GM12891 (cell line): ENCODE measurements at regions not wholly inside any gene's neighbourhood (a gene's known extent, or its start where the extent isn't known, plus 50 kb on each side); places are given as distances from the start of the nearest gene placed in this dataset.

Experiments
- DNase-seq: peaks from one replicate; pipeline ENCODE4 v3.0.0; 2011; ENCODE audit warnings: low spot score; ENCODE audit not compliant: insufficient read length
- FAIRE-seq: peaks from 2 replicates; lab custom pipeline; 2011; peaks lifted over from hg19 to GRCh38; lab: Jason Lieb, UNC
- PAX5 ChIP-seq: IDR thresholded peaks from 2 replicates; pipeline ENCODE4 v1.6.1; 2011; ENCODE audit warnings: low read length, moderate library complexity, mild to moderate bottlenecking; ENCODE audit not compliant: insufficient read depth, severe bottlenecking
- POLR2A ChIP-seq: IDR thresholded peaks from 2 replicates; pipeline ENCODE4 v1.6.1; 2011; ENCODE audit warnings: low read depth, low read length, control low read depth
- POLR2AphosphoS5 ChIP-seq: IDR thresholded peaks from 2 replicates; pipeline ENCODE4 v1.6.1; 2011; ENCODE audit warnings: low read depth, low read length, control low read depth
- POU2F2 ChIP-seq: IDR thresholded peaks from 2 replicates; pipeline ENCODE4 v1.6.1; 2011; ENCODE audit warnings: low read depth, mild to moderate bottlenecking, control low read depth, low read length, moderate library complexity
- SPI1 ChIP-seq: IDR thresholded peaks from 2 replicates; pipeline ENCODE4 v1.6.1; 2011; ENCODE audit warnings: low read depth, low read length, control low read depth
- TAF1 ChIP-seq: IDR thresholded peaks from 2 replicates; pipeline ENCODE4 v1.6.1; 2011; ENCODE audit warnings: low read depth, low read length, control low read depth

DNA sequence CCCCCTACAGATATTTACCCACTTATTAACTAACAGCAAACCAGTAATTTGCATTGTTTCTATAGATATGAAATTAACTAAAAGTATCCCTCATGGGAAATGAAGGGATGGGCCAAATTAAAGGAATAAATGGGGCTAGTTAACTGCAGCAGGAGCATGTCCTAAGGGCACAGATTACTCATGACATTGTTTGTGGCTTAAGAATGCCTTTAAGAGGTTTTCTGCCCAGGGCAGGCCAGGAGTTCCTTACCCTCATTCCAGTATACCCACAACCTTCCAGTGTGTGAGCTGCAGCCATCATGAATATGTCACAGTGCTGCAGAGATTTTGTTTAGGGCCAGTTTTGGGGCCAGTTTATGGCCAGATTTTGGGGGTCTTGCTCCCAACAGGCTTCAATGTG is 1101.9 kb downstream of the PRIM2 start:
- DNase-seq, result no peak
- TF ChIP-seq PAX5 (no peak), POU2F2 (no peak), TAF1 (no peak), POLR2AphosphoS5 (no peak), POLR2A (no peak), SPI1 (no peak)
- no peak for FAIRE-seq
